ENCODE measurements at regions not wholly inside any gene's neighbourhood (a gene's known extent, or its start where the extent isn't known, plus 50 kb on each side); places are given as distances from the start of the nearest gene placed in this dataset.

GRCh38 chr5:101678481-101679193, 617.4 kb downstream of the SLCO4C1 start:
- DNase-seq = peak; percentile 78
- Histone ChIP-seq H3T11ph (ENCODE audit: low read length) (no peak overlapping the region), H2AFZ (ENCODE audit: low read length) (peak overlapping the region; percentile 91), H3K9me3 (ENCODE audit: control insufficient read depth, low read depth, low read length) (no peaks in the 10 kb centered on the region), H3K27ac (ENCODE audit: insufficient read length, low read depth, low read length) (no peak overlapping the region), H3K23me2 (ENCODE audit: insufficient read length, low read depth, low read length, poor library complexity, severe bottlenecking) (no peaks in the 10 kb centered on the region), H2BK15ac (ENCODE audit: low read depth, low read length) (no peak overlapping the region), H2BK120ac (ENCODE audit: low read depth, low read length, poor library complexity, severe bottlenecking) (no peak overlapping the region), H3K18ac (ENCODE audit: insufficient read length, low read depth, low read length) (no peak overlapping the region), H3K79me1 (ENCODE audit: insufficient read depth, low read depth, low read length, poor library complexity, severe bottlenecking) (no peaks in the 10 kb centered on the region), H4K5ac (ENCODE audit: insufficient read length, low read depth, low read length) (no peak overlapping the region), H3K4me2 (ENCODE audit: insufficient read depth, insufficient read length, low read length) (peak overlapping the region; percentile 22), H4K8ac (replicated peaks; ENCODE audit: insufficient read length, low read depth, low read length) (no peak overlapping the region), H3K4me1 (ENCODE audit: insufficient read depth, low read length) (peaks cover 5% of the 10 kb centered on the region; the same call in 1 of the 2 replicates), H4K20me1 (ENCODE audit: control insufficient read depth, insufficient read depth, insufficient read length) (no peaks in the 10 kb centered on the region), H3K79me2 (ENCODE audit: insufficient read depth, low read length) (no peaks in the 10 kb centered on the region), H2AK5ac (ENCODE audit: insufficient read length, low read length) (no peak overlapping the region), H2BK20ac (ENCODE audit: low read depth, low read length, poor library complexity, severe bottlenecking) (no peak overlapping the region), H3K4ac (ENCODE audit: low read depth, low read length) (no peak overlapping the region), H3K23ac (ENCODE audit: insufficient read length, low read depth, low read length) (no peak overlapping the region), H2BK5ac (ENCODE audit: insufficient read length, low read length) (no peak overlapping the region), H4K91ac (ENCODE audit: insufficient read length, low read depth, low read length) (no peak overlapping the region), H2BK12ac (ENCODE audit: insufficient read length, low read depth, low read length) (no peak overlapping the region), H3K9ac (ENCODE audit: extremely low read depth, insufficient read length, low read length) (no peak overlapping the region), H3K56ac (ENCODE audit: insufficient read length, low read depth, low read length) (no peak overlapping the region), H3K27me3 (ENCODE audit: insufficient read depth, low read length) (no peaks in the 10 kb centered on the region), H3K14ac (ENCODE audit: insufficient read depth, low read length) (no peak overlapping the region)
- peak overlapping the region in 1 of 3 experiments; percentile 27; a peak in 1 of 7 replicates for H3K27ac Mint-ChIP-seq
- H3K27me3 Mint-ChIP-seq (ENCODE audit: low read depth) = peaks cover 3% of the 10 kb centered on the region
- no peaks in the 10 kb centered on the region for H3K36me3 Mint-ChIP-seq (ENCODE audit: insufficient read depth in 1 of 3, low read depth in 3 of 3)
- no peaks in the 10 kb centered on the region for H3K9me3 Mint-ChIP-seq
- peaks cover 7 to 9% of the 10 kb centered on the region in 2 experiments for H3K4me1 Mint-ChIP-seq
- H3K4me3 Mint-ChIP-seq = peak overlapping the region in 1 of 2 experiments; percentile 5; a peak in 1 of 5 replicates
- no CpG with 5 or more reads among the region's 7 CpGs for WGBS (ENCODE audit: extremely low coverage, insufficient read length, low lambda C conversion rate)
- peak; percentile 88 for TF ChIP-seq CTCF (conservative IDR thresholded peaks at IDR 0.05)

Data from H9 (cell line).